ENCODE measurements at regions not wholly inside any gene's neighbourhood (a gene's known extent, or its start where the extent isn't known, plus 50 kb on each side); places are given as distances from the start of the nearest gene placed in this dataset.
"Not testable (repeated sequence)": the region's sequence is repeated elsewhere in the genome, so short reads cannot be mapped to it uniquely, and the experiment has no call there.

GRCh38 chr14:106642971-106643370 lies 1116.6 kb downstream of the TMEM121 start:
- not testable (repeated sequence) for DNase-seq (ENCODE audit: extremely low read depth in 1 of 11, low read depth in 9 of 11, low spot score in 4 of 11)

GRCh38 chr14:106648874-106649273 lies 1122.5 kb downstream of the TMEM121 start:
- DNase-seq (ENCODE audit: extremely low read depth in 1 of 11, low read depth in 9 of 11, low spot score in 4 of 11) = not testable (repeated sequence)

GRCh38 chr14:106651016-106651415 lies 1124.6 kb downstream of the TMEM121 start:
- no peak for DNase-seq (ENCODE audit: extremely low read depth in 1 of 11, low read depth in 9 of 11, low spot score in 4 of 11)

- no peak for DNase-seq (ENCODE audit: extremely low read depth in 1 of 11, low read depth in 9 of 11, low spot score in 4 of 11)
These were observed 1126.1 kb downstream of the TMEM121 start for GRCh38 chr14:106652494-106652893.

- no peak for DNase-seq (ENCODE audit: extremely low read depth in 1 of 11, low read depth in 9 of 11, low spot score in 4 of 11)
These were observed 1131.1 kb downstream of the TMEM121 start for GRCh38 chr14:106657460-106657859.

GRCh38 chr14:106658066-106658860 lies 1131.9 kb downstream of the TMEM121 start:
- DNase-seq (ENCODE audit: extremely low read depth in 1 of 11, low read depth in 9 of 11, low spot score in 4 of 11) = not testable (repeated sequence)

- not testable (repeated sequence) for DNase-seq (ENCODE audit: extremely low read depth in 1 of 11, low read depth in 9 of 11, low spot score in 4 of 11)
These were observed 1135.2 kb downstream of the TMEM121 start for GRCh38 chr14:106661561-106661960.

- no peak for DNase-seq (ENCODE audit: extremely low read depth in 1 of 11, low read depth in 9 of 11, low spot score in 4 of 11)
These were observed 1136.7 kb downstream of the TMEM121 start for GRCh38 chr14:106662936-106663550.

- DNase-seq (ENCODE audit: extremely low read depth in 1 of 11, low read depth in 9 of 11, low spot score in 4 of 11) = not testable (repeated sequence)
These were observed 1137.5 kb downstream of the TMEM121 start for GRCh38 chr14:106663805-106664410.

GRCh38 chr14:106665814-106666213 lies 1139.4 kb downstream of the TMEM121 start:
- DNase-seq (ENCODE audit: extremely low read depth in 1 of 11, low read depth in 9 of 11, low spot score in 4 of 11) = no peak

- DNase-seq (ENCODE audit: extremely low read depth in 1 of 11, low read depth in 9 of 11, low spot score in 4 of 11) = no peak
These were observed 1140.0 kb downstream of the TMEM121 start for GRCh38 chr14:106666341-106666740.

- DNase-seq (ENCODE audit: extremely low read depth in 1 of 11, low read depth in 9 of 11, low spot score in 4 of 11) = no peak
These were observed 1143.6 kb downstream of the TMEM121 start for GRCh38 chr14:106670011-106670410.

- DNase-seq (ENCODE audit: extremely low read depth in 1 of 11, low read depth in 9 of 11, low spot score in 4 of 11) = not testable (repeated sequence)
These were observed 1147.7 kb downstream of the TMEM121 start for GRCh38 chr14:106674093-106674492.

- DNase-seq (ENCODE audit: extremely low read depth in 1 of 11, low read depth in 9 of 11, low spot score in 4 of 11) = not testable (repeated sequence)
These were observed 1148.2 kb downstream of the TMEM121 start for GRCh38 chr14:106674509-106675125.

GRCh38 chr14:106675716-106676115 lies 1149.3 kb downstream of the TMEM121 start:
- not testable (repeated sequence) for DNase-seq (ENCODE audit: extremely low read depth in 1 of 11, low read depth in 9 of 11, low spot score in 4 of 11)

- DNase-seq (ENCODE audit: extremely low read depth in 1 of 11, low read depth in 9 of 11, low spot score in 4 of 11) = no peak
These were observed 1153.4 kb downstream of the TMEM121 start for GRCh38 chr14:106679776-106680175.

- DNase-seq (ENCODE audit: extremely low read depth in 1 of 11, low read depth in 9 of 11, low spot score in 4 of 11) = no peak
These were observed 1154.8 kb downstream of the TMEM121 start for GRCh38 chr14:106681161-106681560.

- no peak for DNase-seq (ENCODE audit: extremely low read depth in 1 of 11, low read depth in 9 of 11, low spot score in 4 of 11)
These were observed 1155.2 kb downstream of the TMEM121 start for GRCh38 chr14:106681568-106681967.

GRCh38 chr14:106683631-106684030 lies 1157.2 kb downstream of the TMEM121 start:
- DNase-seq (ENCODE audit: extremely low read depth in 1 of 11, low read depth in 9 of 11, low spot score in 4 of 11) = no peak

- DNase-seq (ENCODE audit: extremely low read depth in 1 of 11, low read depth in 9 of 11, low spot score in 4 of 11) = no peak
These were observed 1160.2 kb downstream of the TMEM121 start for GRCh38 chr14:106686533-106686932.

Data from renal cortex interstitium (tissue), 11 donors.